HL-60/S4 treated with retinoic acid at 250 ng/mL for 4 days and 3 days (cell line): ENCODE measurements at regions not wholly inside any gene's neighbourhood (a gene's known extent, or its start where the extent isn't known, plus 50 kb on each side); places are given as distances from the start of the nearest gene placed in this dataset.

Source experiments
- in situ Hi-C: fragments of 300-500 bp; cut with MboI; formaldehyde crosslinking; loops from 2 replicates; pipeline ENCODE4 v1.7.0; 2022; ENCODE audit warnings: low sequenced_read_pairs

DNA sequence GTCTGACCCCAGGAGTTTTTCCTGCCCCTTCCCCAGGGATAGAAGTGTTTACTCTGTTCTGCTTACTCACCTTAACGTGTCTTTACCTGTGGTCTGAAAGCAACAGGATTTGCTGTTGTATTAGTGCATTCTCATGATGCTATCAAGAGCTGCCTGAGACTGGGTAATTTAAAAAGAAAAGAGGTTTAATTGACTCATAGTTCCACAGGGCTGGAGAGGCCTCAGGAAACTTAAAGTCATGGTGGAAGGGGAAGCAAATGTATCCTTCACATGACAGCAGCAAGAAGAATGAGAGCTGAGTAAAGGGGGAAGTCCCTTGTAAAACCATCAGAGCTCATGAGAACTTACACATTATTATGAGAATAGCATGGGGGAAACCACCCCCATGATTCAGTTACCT, 240.4 kb downstream of the SNAPC1 start:
- in situ Hi-C loops = no loop called here

DNA sequence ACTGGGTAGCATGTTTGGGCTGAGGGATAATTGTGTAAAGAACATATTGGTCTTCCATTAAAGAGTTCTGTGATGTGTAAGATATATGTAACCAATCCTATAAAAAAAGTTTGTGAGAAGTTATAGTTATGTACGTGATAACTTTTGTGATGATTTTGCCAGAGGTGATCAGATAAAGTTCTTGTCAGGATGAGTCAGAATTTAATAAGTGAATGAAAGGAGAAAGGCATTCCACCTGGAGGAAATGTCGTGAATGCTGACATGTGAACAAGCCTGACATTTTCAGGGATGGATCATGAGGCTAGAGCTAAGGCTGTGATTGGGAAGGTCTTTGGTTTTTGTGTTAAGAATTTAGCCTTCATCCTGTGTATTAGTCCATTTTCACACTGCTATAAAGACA, 241.5 kb downstream of the SNAPC1 start:
- in situ Hi-C loops = no loop called here

DNA sequence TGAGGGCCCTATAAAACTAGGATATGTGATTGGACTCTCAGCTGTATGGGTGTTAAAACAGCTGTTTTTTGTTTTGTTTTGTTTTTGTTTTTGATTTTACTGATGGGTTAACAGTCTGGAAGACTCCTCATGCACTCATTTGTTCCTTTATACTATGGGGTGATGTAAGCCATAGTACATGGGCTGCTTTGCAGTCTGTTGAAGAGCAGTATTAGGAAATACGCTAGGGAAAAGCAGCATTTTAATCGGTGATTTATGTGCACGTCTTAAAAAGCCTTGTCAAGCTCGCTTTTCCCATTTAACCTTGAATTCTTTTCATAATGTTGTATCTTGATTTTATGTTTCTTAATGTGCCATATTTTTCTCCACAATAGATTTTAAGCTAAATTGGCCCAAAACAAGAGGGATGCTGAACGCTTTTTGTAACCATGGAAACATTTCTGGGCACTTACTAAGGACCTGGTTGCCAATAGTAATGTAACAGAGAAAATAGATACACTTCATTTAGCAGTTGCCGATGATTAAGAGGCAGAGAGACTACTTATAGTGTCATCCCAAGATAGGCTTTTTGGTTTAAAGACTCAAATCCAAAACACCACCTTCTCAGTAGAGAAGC, 244.0 kb downstream of the SNAPC1 start:
- in situ Hi-C loops = no loop called here

DNA sequence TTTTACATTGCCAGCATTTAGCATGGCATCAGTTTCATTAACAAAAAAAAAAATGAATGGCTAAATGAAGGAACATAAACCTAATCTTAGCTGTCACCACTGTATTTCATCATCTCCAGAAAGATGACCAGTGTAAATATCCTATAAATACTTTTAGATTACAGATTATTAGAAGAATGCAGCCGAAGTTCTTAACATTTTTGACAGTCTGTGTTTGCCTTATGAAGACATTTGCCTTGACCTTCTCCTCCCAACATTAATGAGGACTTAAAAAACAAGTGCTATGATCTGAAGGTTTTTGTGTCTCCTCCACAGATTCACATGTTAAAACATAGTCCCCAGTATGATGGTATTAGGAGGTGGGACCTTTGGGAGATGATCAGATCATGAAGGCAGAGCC, 253.0 kb downstream of the SNAPC1 start:
- in situ Hi-C loops = no loop called here

DNA sequence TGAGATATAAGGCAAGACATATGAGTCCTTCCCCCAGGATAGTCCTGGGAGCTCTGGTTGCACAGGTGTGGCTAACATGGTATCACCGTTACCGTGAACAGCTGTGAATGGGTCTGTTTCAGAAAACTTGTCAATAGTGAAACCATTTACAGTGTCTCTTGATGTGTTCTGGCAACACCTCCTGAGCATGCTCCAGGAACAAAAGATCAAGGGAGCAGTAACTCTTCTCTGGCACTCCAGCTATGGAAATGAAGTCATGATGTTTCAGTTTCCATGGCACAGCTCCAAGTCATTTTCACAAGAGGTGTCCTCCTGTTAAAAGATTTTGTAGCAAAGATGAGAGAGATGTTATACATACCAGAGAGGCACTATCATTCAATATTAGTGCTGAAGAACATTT, 253.7 kb downstream of the SNAPC1 start:
- in situ Hi-C loops = no loop called here

DNA sequence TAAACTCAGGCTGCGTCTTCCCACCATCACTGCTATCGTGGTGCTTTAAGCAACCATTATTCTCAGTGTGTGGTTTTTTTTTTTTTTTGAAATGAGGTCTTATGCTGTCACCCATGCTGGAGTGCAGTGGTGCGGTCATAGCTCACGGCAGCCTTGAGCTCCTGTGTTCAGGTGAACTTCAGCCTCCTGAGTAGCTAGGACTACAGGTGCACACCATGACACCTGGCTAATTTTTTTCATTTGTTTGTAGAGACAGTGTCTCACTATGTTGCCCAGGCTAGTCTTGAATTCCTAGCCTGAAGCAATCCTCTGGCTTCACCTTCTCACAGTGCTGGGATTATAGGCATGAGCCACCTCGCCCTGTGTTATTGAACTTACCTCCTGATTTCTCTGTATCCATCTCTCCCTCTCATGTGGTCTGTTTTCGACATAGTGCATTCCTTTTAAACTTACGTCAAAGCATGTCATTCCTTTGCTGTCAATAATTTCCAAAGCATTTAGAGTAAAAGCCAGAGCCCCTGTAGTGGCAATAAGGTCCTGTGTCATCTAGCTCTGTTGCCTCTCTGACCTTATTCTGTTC, 255.5 kb downstream of the SNAPC1 start:
- in situ Hi-C loops = no loop called here

DNA sequence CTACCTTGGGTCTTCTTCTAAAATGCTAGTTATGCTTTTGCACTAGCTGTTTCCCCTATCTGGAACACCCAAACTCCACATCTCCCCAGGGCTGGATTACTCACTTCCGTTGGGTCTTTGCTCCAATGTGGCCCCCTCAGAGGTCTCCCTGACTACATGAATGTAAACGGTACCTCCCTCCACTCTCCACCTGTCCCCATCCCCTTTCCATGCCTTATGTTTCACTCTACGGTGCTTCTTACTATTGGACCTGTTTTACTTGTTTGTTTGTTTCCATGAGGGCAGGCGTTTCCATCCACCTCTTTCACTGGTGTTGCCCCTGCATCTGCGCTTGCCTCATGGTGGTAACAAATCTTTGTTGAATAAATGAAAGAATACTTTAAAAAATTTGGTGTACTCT, 256.4 kb downstream of the SNAPC1 start:
- in situ Hi-C loops = no loop called here

DNA sequence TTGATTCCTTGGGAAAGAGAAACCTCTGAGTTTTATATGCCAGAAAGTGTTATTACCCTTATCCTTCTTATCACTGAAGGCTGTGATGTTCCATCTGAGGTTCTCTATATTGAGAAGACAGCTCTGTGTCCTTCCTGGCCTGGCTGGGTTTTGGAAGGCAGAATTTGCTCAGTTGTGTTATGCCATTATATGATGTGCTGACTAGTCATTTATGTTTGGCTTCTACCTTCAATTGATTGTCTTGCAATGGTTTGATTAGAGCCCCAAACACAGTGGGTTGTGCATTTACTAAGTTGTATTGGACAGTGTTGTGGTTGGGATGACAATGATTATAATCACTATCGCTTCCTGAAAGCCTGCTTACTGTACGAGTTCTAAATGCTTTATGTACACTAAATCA, 265.7 kb downstream of the SNAPC1 start:
- in situ Hi-C loops = no loop called here

DNA sequence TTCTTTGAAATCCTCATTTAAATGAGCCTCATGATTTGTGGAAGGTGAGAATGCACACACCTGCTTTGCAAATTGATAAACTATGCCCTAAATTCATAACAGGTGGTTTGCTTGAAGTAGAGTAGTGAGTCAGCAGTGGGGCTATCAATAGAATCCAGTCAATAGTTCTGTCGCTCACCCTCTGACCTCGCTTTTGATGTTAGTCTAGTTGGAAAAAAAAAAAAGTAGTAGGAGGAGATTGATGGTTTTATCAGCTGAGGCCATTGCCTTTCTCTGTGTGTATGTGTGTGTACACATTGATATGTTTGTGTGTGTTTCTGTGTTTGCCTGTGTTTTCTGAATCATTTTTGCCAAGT, 267.3 kb downstream of the SNAPC1 start:
- in situ Hi-C loops = no loop called here

DNA sequence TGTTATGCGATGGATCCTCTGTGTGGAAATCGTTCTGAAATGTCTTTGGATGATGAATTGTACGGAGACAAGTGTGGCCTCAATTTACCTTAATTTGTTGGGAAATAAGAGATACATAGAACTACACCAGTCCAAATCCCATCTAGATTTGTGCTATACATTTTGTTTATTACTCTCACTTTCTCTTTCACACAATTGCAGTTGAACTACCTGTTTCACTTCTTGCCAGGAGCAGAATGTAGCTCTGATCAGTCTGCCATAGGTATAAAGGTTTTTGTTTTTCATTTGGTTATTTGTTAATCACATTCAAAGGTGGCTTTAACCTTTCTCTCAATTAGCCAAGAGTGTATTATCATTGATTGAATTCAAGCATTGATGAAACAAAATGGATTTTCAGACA, 268.2 kb downstream of the SNAPC1 start:
- in situ Hi-C loops = no loop called here

DNA sequence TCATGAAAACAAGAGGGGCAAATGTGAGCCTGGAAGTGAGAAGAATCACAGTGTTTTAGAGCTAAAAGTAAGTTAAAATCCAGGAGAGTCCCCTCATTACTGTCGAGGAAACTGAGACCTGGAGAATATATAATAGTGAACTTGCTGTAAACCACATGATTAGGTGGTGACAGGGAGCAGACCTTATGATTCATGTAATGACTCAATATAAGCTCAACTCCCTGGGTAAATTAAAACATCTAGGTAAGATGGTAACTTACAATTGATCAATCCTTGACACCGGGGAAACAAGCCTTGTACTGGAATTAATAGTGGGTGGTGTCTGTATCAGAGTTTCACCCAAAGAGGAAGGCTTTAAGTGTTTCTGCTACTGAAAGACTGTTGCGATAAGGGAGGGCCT, 269.3 kb downstream of the SNAPC1 start:
- in situ Hi-C loops = no loop called here

DNA sequence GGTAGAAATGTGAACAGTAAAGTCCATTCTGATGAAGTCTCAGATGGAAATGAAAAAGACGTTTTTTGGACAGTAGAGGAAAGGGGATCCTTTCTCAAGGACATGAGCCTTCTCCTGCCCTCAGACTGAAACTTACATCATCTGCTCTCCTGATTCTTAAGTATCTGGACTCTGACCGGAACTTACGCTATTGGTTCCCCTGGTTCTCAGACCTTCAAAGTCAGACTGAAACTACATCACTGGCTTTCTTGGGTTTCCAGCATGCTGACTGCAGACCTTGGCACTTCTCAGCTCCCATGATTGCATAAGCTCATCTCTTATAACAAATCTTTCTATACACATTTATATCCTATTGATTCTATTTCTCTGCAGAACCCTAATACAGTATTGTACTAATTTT, 291.0 kb downstream of the SNAPC1 start:
- in situ Hi-C loops = no loop called here

DNA sequence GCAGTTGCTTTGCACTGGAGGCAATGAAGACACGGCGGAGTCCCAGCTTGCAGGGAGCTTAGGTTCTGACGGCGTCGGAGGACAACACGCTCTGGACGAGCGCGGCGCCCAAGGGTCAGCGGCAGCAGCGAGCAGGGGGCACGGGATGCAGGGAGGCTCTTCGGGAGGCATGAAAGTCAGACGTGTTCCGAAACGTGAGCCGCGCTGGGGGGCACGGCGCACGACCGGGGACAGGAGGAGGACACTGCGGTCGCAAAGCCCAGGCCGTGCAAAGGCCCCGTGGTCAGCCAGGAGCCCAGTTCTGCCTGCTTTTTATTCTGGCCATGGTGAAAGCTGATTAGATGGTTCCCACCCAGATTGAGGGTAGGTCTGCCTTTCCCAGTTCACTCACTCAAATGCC, 294.6 kb downstream of the SNAPC1 start:
- in situ Hi-C loops = no loop called here

DNA sequence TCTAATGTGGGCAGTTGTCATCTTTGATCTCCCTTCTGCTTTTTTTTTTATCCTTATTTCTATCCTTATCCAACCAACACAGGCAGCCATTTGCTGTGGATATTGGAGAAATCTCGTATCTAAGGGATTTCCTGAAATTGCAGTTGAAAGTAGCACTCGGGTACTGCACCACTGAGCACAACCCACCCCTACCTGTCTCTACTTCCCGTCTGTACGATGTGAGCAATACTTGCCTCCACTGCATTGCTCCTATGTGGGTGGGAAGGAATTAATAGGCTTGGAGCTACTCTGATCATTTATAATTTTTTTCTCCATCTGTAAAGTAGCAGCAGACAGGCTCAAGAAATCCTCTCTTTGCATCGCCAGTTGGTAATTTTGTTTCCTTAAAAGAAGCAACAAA, 300.4 kb downstream of the SNAPC1 start:
- in situ Hi-C loops = no loop called here

DNA sequence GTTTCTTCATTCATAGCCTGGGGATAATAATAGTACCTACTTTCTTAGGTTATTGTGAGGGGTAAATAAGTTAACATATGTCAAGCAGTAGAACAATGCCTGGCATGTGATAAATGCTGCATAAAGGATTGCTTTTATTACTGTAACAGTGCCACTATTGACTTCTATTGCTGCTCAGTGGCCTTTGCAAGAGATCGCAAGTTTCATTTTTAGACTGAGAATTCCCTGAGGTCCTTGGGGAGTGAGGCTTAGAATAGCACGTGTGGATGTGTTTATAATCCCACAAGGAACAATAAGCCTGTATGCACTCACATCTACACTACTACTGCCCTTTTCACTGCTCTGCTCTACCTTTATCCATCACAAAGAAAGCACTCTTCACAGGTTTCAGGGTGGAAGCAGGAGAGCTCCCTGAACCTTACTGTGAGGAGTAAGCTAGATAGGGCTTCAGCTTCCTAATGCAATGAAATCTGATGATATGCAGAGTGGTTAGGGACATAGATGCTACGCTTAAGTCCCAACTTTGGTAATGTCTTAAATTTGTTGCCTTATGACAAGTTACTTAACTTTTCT, 302.6 kb downstream of the SNAPC1 start:
- in situ Hi-C loops = no loop called here

DNA sequence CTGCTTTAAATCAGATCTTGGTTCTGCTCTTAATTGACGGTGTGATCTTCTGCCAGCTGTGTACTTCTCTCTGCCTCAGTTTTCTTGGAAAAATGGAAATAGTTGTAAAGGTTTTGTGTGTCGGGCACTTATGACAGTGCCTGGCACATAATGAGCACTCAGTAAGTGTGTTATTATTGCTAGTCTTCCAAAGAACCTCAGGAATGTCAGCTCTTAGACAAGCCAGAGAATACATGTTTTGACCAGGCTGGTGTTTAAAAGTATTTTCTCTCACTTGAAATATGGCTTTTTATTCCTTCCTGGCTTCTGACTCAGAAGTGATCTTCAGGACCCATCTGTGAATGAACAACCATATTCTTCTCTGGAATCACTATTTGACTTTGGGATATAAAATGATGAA, 304.1 kb downstream of the SNAPC1 start:
- in situ Hi-C loops = no loop called here

DNA sequence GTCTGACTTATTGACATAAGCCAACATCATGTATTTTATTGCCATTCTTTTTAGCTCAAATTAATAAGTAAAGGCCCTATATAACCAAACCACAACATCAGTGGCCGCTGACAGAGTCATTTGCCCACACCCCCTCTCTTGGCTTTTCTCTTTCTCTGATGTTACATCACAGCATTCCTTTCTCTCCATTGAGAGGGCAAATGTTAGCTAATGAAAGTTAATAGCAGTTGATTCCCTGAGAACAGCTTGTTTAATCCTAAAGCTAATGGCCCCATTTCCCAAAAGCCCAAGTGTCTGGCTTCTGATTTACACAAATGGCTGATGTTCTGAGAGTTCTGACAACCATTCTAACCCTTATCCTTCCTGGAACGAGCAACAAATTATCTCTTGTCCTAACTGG, 308.8 kb downstream of the SNAPC1 start:
- in situ Hi-C loops = no loop called here

DNA sequence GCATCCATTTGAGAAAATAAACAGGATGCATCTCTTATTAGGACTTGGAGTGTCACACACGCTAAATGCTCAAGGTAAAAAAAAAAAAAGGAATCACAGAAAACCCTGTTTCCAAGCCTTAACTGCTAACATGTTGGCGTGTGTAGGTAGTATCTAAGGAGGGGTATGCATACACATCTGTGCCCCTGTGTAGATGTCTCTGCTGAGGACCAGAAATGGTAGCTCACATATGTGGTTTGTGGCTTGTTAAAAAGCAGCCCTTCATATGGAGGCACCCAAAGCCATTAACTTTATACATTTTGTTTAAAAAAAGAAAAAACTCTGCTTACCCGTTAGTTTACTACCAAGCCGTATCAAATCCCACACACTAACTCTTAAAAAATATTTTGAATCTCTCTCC, 314.1 kb downstream of the SNAPC1 start:
- in situ Hi-C loops = no loop called here

DNA sequence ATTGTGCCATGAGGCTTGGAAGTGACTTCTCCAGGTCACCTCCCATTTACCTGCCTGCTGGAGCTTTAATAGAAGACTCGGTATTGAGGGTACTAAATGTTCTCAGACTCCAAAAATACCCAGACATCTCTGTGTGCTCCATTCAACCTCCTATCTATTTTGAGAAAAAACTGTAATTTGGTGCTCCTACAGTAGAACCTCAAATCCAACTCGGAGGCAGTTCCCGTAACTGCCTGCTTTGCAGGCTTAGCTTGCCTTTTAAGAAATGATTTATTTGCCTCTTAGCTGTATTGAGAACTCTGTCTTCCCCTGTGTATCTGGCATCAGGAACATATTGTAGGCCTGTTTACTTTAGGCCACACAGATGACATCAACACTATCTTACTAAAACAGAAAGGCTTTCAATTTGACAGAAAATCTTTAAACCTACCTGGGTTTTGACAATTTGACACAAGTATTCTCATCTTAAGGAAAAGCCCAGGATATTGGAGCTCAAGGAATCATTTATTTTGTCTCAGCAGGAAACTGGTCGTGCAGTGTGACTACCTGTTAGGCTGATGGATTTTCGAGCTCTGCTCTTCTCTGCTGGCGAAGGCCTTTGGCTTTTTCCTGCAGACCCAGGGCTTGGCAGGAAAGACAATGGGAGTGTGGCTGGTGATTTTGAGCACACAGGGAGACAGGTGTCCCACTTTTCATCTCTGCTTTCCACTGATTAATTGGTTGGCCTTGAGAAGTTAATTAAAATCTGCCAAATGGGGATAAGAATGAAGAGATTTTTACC, 314.8 kb downstream of the SNAPC1 start:
- in situ Hi-C loops = no loop called here

DNA sequence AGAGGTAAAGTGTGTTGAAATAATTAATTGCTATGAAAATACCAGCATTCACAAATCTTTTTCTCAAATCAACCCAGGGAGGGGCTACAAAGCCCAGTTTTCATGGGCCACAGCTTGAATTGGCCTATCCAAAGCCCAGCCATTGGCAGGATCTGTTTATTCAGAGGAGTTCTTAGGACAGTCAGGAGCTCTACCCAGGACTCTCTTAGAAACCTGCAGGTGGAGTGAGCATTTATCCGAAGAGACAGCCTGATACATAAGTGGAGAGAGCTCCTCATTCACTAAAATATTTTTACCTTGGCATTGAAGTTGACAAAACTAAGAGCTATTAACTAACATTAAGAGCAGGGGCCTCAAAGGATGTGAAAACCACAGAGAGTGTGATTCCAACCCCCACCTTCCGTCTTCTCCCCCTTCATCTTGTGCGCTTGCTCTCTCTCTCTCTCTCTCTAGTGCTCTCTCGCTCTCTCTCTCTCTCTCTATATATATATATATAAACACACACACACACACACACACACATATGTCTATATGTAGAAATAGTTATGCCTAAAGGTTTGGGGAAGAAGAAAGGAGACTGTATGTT, 315.5 kb downstream of the SNAPC1 start:
- in situ Hi-C loops = no loop called here

DNA sequence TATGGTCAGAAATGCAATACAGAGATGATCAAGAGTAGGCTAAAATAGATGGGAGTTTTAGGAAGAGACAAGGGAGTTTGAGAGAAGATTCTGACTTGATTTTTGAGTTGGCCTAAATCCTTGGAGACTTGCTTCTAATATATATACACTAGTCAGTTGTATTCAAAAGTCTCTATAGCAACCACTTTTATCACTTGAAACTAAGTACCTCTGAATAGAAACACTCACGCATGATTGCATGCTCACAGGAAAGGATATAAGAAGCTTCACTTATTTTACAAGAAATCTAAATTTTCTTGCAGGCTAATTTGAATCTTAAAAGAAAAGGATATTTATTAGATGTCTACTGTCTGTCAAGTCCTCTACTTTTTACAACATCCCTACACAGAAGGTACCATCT, 316.8 kb downstream of the SNAPC1 start:
- in situ Hi-C loops = no loop called here
